PC-9 (cell line): ENCODE measurements at regions not wholly inside any gene's neighbourhood (a gene's known extent, or its start where the extent isn't known, plus 50 kb on each side); places are given as distances from the start of the nearest gene placed in this dataset.

Source experiments
- BruUV-seq: library from RNA; stranded (reverse); fragments of 400-500 nt; replicated peaks from 2 replicates; lab custom pipeline; 2021; lab: Mats Ljungman, UMichigan
- CTCF ChIA-PET: fragments of 300-600 bp; sonication (Branson Sonifier 250); formaldehyde crosslinking; loops from one replicate; lab custom pipeline; 2022; ENCODE audit warnings: antibody characterized with exemption; lab: Charles Lee
- POLR2A ChIA-PET: fragments of 300-600 bp; sonication (Branson Sonifier 250); formaldehyde crosslinking; loops from one replicate; lab custom pipeline; 2022; ENCODE audit warnings: antibody characterized with exemption; ENCODE audit not compliant: unreplicated experiment; lab: Charles Lee
- DNase-seq, 2 experiments: peaks; one replicate each; pipeline versions ENCODE4 v3.0.0 to v3.0.0-alpha.2; 2015 to 2022; ENCODE audit warnings: mixed read lengths in 1 of 2
- H2AFZ ChIP-seq: fragments of 200-600 bp; sonication (generic); 2 replicates; pipeline ENCODE4 v1.8.1; 2017; ENCODE audit warnings: antibody characterized with exemption
- H3F3A ChIP-seq: fragments of 200-600 bp; sonication (generic); 2 replicates; pipeline ENCODE4 v1.8.1; 2017; ENCODE audit warnings: antibody characterized with exemption, mild to moderate bottlenecking, low read depth; ENCODE audit not compliant: insufficient read depth
- H3K27ac ChIP-seq: fragments of 200-600 bp; sonication (generic); 2 replicates; pipeline ENCODE4 v1.6.1; 2016; ENCODE audit warnings: mixed run types
- H3K27me3 ChIP-seq: fragments of 200-600 bp; sonication (generic); 2 replicates; pipeline ENCODE4 v1.6.1; 2016; ENCODE audit warnings: low read depth, mixed run types; ENCODE audit not compliant: insufficient read depth
- H3K36me3 ChIP-seq: fragments of 200-600 bp; sonication (generic); 2 replicates; pipeline ENCODE4 v1.6.1; 2016; ENCODE audit warnings: low read depth, mixed run types
- H3K4me1 ChIP-seq: fragments of 200-600 bp; sonication (generic); replicated peaks from 2 replicates; pipeline ENCODE4 v1.6.1; 2016; ENCODE audit warnings: mixed run types; ENCODE audit not compliant: insufficient read depth
- H3K4me2 ChIP-seq: fragments of 200-600 bp; sonication (generic); 2 replicates; pipeline ENCODE4 v1.6.1; 2017; ENCODE audit warnings: mixed run types
- H3K4me3 ChIP-seq: fragments of 200-600 bp; sonication (generic); 2 replicates; pipeline ENCODE4 v1.6.1; 2016; ENCODE audit warnings: mixed run types
- H3K79me2 ChIP-seq: fragments of 200-600 bp; sonication (generic); 2 replicates; pipeline ENCODE4 v1.6.1; 2017; ENCODE audit warnings: low read depth, mixed run types
- H3K9me2 ChIP-seq: fragments of 200-600 bp; sonication (generic); 2 replicates; pipeline ENCODE4 v1.8.1; 2017; ENCODE audit warnings: mild to moderate bottlenecking; ENCODE audit not compliant: insufficient read depth
- H3K9me3 ChIP-seq: fragments of 200-600 bp; sonication (generic); 2 replicates; pipeline ENCODE4 v1.8.1; 2016; ENCODE audit warnings: low read depth; ENCODE audit not compliant: insufficient read depth
- H4K20me1 ChIP-seq: fragments of 200-600 bp; sonication (generic); 2 replicates; pipeline ENCODE4 v1.8.1; 2017; ENCODE audit not compliant: insufficient read depth
- EZH2 ChIP-seq: fragments of 200-600 bp; sonication (generic); IDR thresholded peaks from 2 replicates; pipeline ENCODE4 v1.8.0; 2017; ENCODE audit warnings: antibody characterized with exemption, low read depth
- intact Hi-C: fragments of 100-400 bp; cut with micrococcal nuclease; formaldehyde crosslinking; loops from one replicate; pipeline ENCODE4 v1.10.0; 2022; ENCODE audit not compliant: unreplicated experiment
- TF ChIP-seq, protein P1 (sequence below): fragments of 200-600 bp; sonication (generic); conservative IDR thresholded peaks from 2 replicates; pipeline ENCODE4 v1.6.1; 2017; ENCODE audit warnings: mixed run types, antibody characterized with exemption, mild to moderate bottlenecking, moderate library complexity

DNA sequence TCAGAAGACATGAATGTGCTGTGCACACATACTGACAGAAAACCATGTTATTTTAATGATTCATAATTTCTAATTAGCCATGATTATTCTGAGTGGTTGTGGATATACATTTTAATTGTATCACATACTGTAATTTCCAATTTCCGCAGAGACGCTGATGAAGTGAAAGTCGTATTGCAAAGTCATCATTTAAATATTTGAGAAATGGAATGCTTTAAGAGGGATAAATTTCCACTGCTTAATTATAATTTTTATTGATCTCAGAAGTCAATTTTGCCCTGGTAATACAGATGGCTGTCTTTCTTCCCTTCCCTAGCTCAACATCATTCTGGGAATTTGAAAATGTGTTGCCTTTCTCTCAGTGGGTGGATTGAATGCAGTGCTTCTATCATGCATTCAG is 819.3 kb downstream of the ROBO2 start:
- H3F3A ChIP-seq, result no peaks in the 10 kb centered on the region
- no peaks in the 10 kb centered on the region for H4K20me1 ChIP-seq
- CTCF ChIA-PET, result no interaction called here
- H3K4me1 ChIP-seq, result no peaks in the 10 kb centered on the region
- H3K79me2 ChIP-seq, result no peaks in the 10 kb centered on the region
- H2AFZ ChIP-seq, result no peak overlapping the region
- POLR2A ChIA-PET, result no interaction called here
- H3K9me3 ChIP-seq, result 0 out of 2 replicates have a peak, but pooled peaks cover 2% of the 10 kb centered on the region
- no peak overlapping the region for H3K4me3 ChIP-seq
- no peak overlapping the region for H3K27ac ChIP-seq
- no TSS peak for BruUV-seq
- intact Hi-C loops, result no loop called here
- TF ChIP-seq EZH2, result no peak
- TF ChIP-seq, protein P1, sequence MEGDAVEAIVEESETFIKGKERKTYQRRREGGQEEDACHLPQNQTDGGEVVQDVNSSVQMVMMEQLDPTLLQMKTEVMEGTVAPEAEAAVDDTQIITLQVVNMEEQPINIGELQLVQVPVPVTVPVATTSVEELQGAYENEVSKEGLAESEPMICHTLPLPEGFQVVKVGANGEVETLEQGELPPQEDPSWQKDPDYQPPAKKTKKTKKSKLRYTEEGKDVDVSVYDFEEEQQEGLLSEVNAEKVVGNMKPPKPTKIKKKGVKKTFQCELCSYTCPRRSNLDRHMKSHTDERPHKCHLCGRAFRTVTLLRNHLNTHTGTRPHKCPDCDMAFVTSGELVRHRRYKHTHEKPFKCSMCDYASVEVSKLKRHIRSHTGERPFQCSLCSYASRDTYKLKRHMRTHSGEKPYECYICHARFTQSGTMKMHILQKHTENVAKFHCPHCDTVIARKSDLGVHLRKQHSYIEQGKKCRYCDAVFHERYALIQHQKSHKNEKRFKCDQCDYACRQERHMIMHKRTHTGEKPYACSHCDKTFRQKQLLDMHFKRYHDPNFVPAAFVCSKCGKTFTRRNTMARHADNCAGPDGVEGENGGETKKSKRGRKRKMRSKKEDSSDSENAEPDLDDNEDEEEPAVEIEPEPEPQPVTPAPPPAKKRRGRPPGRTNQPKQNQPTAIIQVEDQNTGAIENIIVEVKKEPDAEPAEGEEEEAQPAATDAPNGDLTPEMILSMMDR, result no peak
- H3K9me2 ChIP-seq, result no peaks in the 10 kb centered on the region
- H3K27me3 ChIP-seq, result no peaks in the 10 kb centered on the region
- no peak for DNase-seq
- H3K4me2 ChIP-seq, result no peak overlapping the region
- H3K36me3 ChIP-seq, result no peaks in the 10 kb centered on the region

DNA sequence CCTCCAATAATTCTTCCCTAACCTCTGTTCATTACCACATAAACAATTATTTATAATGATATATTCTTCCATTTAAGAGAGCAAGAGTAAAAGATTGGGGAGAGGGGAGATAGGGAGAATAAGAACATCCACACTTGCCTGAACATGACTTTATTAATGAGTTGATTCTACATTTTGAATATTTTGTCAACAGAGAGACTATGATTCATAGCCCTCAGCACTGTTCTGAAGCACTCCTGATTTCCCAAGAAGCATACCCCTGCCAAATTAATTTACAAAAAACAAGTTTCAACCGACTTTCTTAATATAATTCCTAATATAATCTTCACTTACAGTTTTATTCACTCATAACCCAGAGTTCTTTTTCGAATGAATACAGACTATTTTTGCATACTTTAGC is 828.8 kb downstream of the ROBO2 start:
- Histone ChIP-seq H2AFZ (no peak overlapping the region), H4K20me1 (no peaks in the 10 kb centered on the region), H3K27me3 (no peaks in the 10 kb centered on the region), H3K4me1 (no peaks in the 10 kb centered on the region), H3K79me2 (no peaks in the 10 kb centered on the region), H3K9me2 (no peaks in the 10 kb centered on the region), H3K36me3 (no peaks in the 10 kb centered on the region), H3K4me3 (no peak overlapping the region), H3K27ac (no peak overlapping the region), H3F3A (no peaks in the 10 kb centered on the region), H3K4me2 (no peak overlapping the region), H3K9me3 (no peaks in the 10 kb centered on the region)
- no peak for TF ChIP-seq EZH2
- TF ChIP-seq, protein P1, result no peak
- ChIA-PET CTCF (no interaction called here), POLR2A (no interaction called here)
- no peak for DNase-seq
- BruUV-seq, result no TSS peak
- intact Hi-C loops, result loop anchor here (1.0 kb wide), 1 partner anchor 17 kb away; no protein-coding TSS in a partner anchor

DNA sequence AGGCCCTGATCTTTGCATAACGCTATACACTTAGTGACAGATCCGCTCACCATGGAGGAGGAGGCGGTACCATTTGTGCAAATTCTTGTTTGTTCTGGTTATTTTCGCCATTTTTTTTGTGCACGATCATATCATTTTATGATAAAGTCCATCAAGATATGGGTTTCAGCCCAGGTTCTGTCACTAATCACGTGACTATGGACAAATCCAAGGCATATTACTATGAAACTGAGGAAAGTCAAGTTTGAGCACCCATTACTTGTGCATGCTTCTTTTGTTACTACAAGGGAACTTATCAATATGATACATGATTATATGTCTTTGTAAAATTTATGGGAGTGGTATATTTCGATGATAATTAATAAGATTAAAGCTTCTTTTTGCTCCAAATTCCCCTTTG is 829.5 kb downstream of the ROBO2 start:
- Histone ChIP-seq H3K4me3 (no peak overlapping the region), H3K27ac (no peak overlapping the region), H3K4me2 (no peak overlapping the region), H3K9me2 (no peaks in the 10 kb centered on the region), H4K20me1 (no peaks in the 10 kb centered on the region), H3K27me3 (no peaks in the 10 kb centered on the region), H3F3A (no peaks in the 10 kb centered on the region), H3K36me3 (no peaks in the 10 kb centered on the region), H3K9me3 (no peaks in the 10 kb centered on the region), H3K4me1 (no peaks in the 10 kb centered on the region), H2AFZ (no peak overlapping the region), H3K79me2 (no peaks in the 10 kb centered on the region)
- no peak for DNase-seq
- TF ChIP-seq EZH2, result no peak
- TF ChIP-seq, protein P1, result no peak
- ChIA-PET CTCF (no interaction called here), POLR2A (no interaction called here)
- intact Hi-C loops, result no loop called here
- no TSS peak for BruUV-seq
